Gastrocnemius medialis (tissue), 4 donors: ENCODE measurements at regions not wholly inside any gene's neighbourhood (a gene's known extent, or its start where the extent isn't known, plus 50 kb on each side); places are given as distances from the start of the nearest gene placed in this dataset.

Experiments
- CTCF ChIP-seq, 5 experiments: fragments of 450-650 bp in 3 of 5; fragments of 200-600 bp in 2 of 5; sonication (generic) in 2 of 5; IDR thresholded peaks in 4 of 5; conservative IDR thresholded peaks in 1 of 5; 1 replicate in 4 of 5; 2 replicates in 1 of 5; pipeline ENCODE4 v1.5.1; 2016 to 2019; ENCODE audit warnings: antibody characterized with exemption in 5 of 5, mild to moderate bottlenecking in 3 of 5, moderate library complexity in 3 of 5
- POLR2A ChIP-seq, 2 donors: fragments of 450-650 bp; IDR thresholded peaks; one replicate each; pipeline ENCODE4 v1.6.1; 2017; ENCODE audit warnings: antibody characterized with exemption in 2 of 2, mild to moderate bottlenecking in 2 of 2, moderate library complexity in 2 of 2

- no peak for TF ChIP-seq CTCF (IDR thresholded peaks at IDR 0.05 in 4 of 5, conservative IDR thresholded peaks at IDR 0.05 in 1 of 5)
- no peak for TF ChIP-seq POLR2A (IDR thresholded peaks at IDR 0.05)
These were observed 545.9 kb upstream of the SEL1L start for GRCh38 chr14:82079553-82079952.
